ENCODE measurements at regions not wholly inside any gene's neighbourhood (a gene's known extent, or its start where the extent isn't known, plus 50 kb on each side); places are given as distances from the start of the nearest gene placed in this dataset.

GRCh38 chr1:115225993-115226685, 111.9 kb downstream of the NGF start:
- intact Hi-C loops (cut with micrococcal nuclease) = no loop called here
- no peaks in the 10 kb centered on the region for H3K27me3 ChIP-seq (ENCODE audit: low read depth)
- TF ChIP-seq CTCF (IDR thresholded peaks at IDR 0.05; ENCODE audit: borderline replicate concordance) = no peak

GRCh38 chr1:115224636-115225035, 113.4 kb downstream of the NGF start:
- Histone ChIP-seq H3K4me1 (peaks cover 5% of the 10 kb centered on the region), H3K27ac (replicated peaks) (no peak overlapping the region), H3K4me3 (no peak overlapping the region), H3K9me3 (replicated peaks) (no peaks in the 10 kb centered on the region), H3K27me3 (ENCODE audit: low read depth) (no peaks in the 10 kb centered on the region), H3K36me3 (no peaks in the 10 kb centered on the region)
- no peak for TF ChIP-seq CTCF (IDR thresholded peaks at IDR 0.05; ENCODE audit: borderline replicate concordance)
- intact Hi-C loops (cut with micrococcal nuclease) = no loop called here
- no peak for DNase-seq

More at GRCh38 chr1:115225993-115226685, 111.9 kb downstream of the NGF start:
- no peak overlapping the region for H3K4me3 ChIP-seq
- H3K4me1 ChIP-seq = no peaks in the 10 kb centered on the region
- no peak for DNase-seq
- no peaks in the 10 kb centered on the region for H3K9me3 ChIP-seq (replicated peaks)
- H3K27ac ChIP-seq (replicated peaks) = no peak overlapping the region
- H3K36me3 ChIP-seq = no peaks in the 10 kb centered on the region

- no peak for DNase-seq
- Histone ChIP-seq H3K36me3 (no peaks in the 10 kb centered on the region), H3K27me3 (ENCODE audit: low read depth) (no peaks in the 10 kb centered on the region), H3K9me3 (replicated peaks) (no peaks in the 10 kb centered on the region), H3K4me3 (no peak overlapping the region), H3K27ac (replicated peaks) (no peak overlapping the region), H3K4me1 (peaks cover 19% of the 10 kb centered on the region)
- intact Hi-C loops (cut with micrococcal nuclease) = no loop called here
- no peak for TF ChIP-seq CTCF (IDR thresholded peaks at IDR 0.05; ENCODE audit: borderline replicate concordance)
Observed at GRCh38 chr1:115222616-115223402, 115.2 kb downstream of the NGF start.

GRCh38 chr1:115220340-115221270, 117.4 kb downstream of the NGF start:
- DNase-seq = no peak
- Histone ChIP-seq H3K9me3 (replicated peaks) (no peaks in the 10 kb centered on the region), H3K4me3 (no peak overlapping the region), H3K27me3 (ENCODE audit: low read depth) (no peaks in the 10 kb centered on the region), H3K27ac (replicated peaks) (peak overlapping the region; percentile 82), H3K36me3 (no peaks in the 10 kb centered on the region), H3K4me1 (peaks cover 41% of the 10 kb centered on the region)
- TF ChIP-seq CTCF (IDR thresholded peaks at IDR 0.05; ENCODE audit: borderline replicate concordance) = no peak
- intact Hi-C loops (cut with micrococcal nuclease) = no loop called here

GRCh38 chr1:115219927-115220326, 118.1 kb downstream of the NGF start:
- H3K9me3 ChIP-seq (replicated peaks) = no peaks in the 10 kb centered on the region
- no peaks in the 10 kb centered on the region for H3K27me3 ChIP-seq (ENCODE audit: low read depth)
- no peaks in the 10 kb centered on the region for H3K36me3 ChIP-seq
- peaks cover 42% of the 10 kb centered on the region for H3K4me1 ChIP-seq
- H3K4me3 ChIP-seq = no peak overlapping the region
- TF ChIP-seq CTCF (IDR thresholded peaks at IDR 0.05; ENCODE audit: borderline replicate concordance) = no peak
- DNase-seq = peak; percentile 51
- intact Hi-C loops (cut with micrococcal nuclease) = no loop called here
- H3K27ac ChIP-seq (replicated peaks) = peak overlapping the region; percentile 82

All from left ventricle myocardium inferior (tissue), 1 donor.